ENCODE measurements at regions not wholly inside any gene's neighbourhood (a gene's known extent, or its start where the extent isn't known, plus 50 kb on each side); places are given as distances from the start of the nearest gene placed in this dataset.

- Histone ChIP-seq H2AK5ac (ENCODE audit: low read depth, low read length) (no peak overlapping the region), H3K27me3 (replicated peaks in 1 of 4; ENCODE audit: control insufficient read depth in 3 of 4, extremely low read depth in 1 of 4, insufficient read depth in 3 of 4, low read length in 3 of 4) (no peaks in the 10 kb centered on the region), H4K20me1 (replicated peaks in 1 of 2; ENCODE audit: control insufficient read depth in 1 of 2, insufficient read depth in 2 of 2, low read length in 2 of 2) (no peaks in the 10 kb centered on the region), H3K18ac (ENCODE audit: extremely low read depth, low read length) (no peak overlapping the region), H3K9ac (replicated peaks in 1 of 4; ENCODE audit: extremely low read depth in 1 of 4, low read depth in 3 of 4, low read length in 3 of 4) (no peak overlapping the region), H2BK5ac (ENCODE audit: low read depth, low read length) (no peak overlapping the region), H2BK120ac (replicated peaks; ENCODE audit: low read depth, low read length) (no peak overlapping the region), H3K23me2 (ENCODE audit: low read depth, low read length) (no peaks in the 10 kb centered on the region), H4K91ac (replicated peaks; ENCODE audit: insufficient read length, low read length) (no peak overlapping the region), H3K36me3 (ENCODE audit: control insufficient read depth in 2 of 4, insufficient read depth in 4 of 4, low read length in 3 of 4) (no peaks in the 10 kb centered on the region), H3K9me3 (ENCODE audit: insufficient read depth in 2 of 2, low read depth in 1 of 2, low read length in 1 of 2) (no peaks in the 10 kb centered on the region), H2BK20ac (ENCODE audit: low read length) (no peak overlapping the region), H3K4me3 (ENCODE audit: extremely low read depth in 1 of 4, insufficient read depth in 2 of 4, low read depth in 3 of 4, low read length in 4 of 4) (no peak overlapping the region), H3K23ac (ENCODE audit: insufficient read length) (no peak overlapping the region), H3K4me1 (replicated peaks in 1 of 4; ENCODE audit: control insufficient read depth in 3 of 4, insufficient read depth in 4 of 4, low read length in 3 of 4) (no peaks in the 10 kb centered on the region), H3K56ac (replicated peaks; ENCODE audit: insufficient read length, low read depth, low read length) (no peak overlapping the region), H3K27ac (ENCODE audit: low read depth, low read length) (no peak overlapping the region), H4K8ac (ENCODE audit: extremely low read depth, insufficient read depth, low read length) (no peak overlapping the region), H2AFZ (ENCODE audit: low read length) (no peak overlapping the region), H3K14ac (ENCODE audit: insufficient read length) (no peak overlapping the region), H3K79me1 (ENCODE audit: low read depth, low read length) (no peaks in the 10 kb centered on the region), H2BK15ac (ENCODE audit: low read length) (no peak overlapping the region), H3K79me2 (ENCODE audit: control insufficient read depth in 1 of 2, insufficient read depth in 2 of 2, low read length in 2 of 2) (no peaks in the 10 kb centered on the region), H2BK12ac (ENCODE audit: low read depth, low read length) (no peak overlapping the region), H4K5ac (ENCODE audit: insufficient read length, low read depth, low read length) (no peak overlapping the region), H3K4ac (replicated peaks; ENCODE audit: insufficient read length, low read depth, low read length) (no peak overlapping the region), H3K4me2 (ENCODE audit: insufficient read depth in 1 of 2, low read depth in 2 of 2, low read length in 2 of 2) (no peak overlapping the region)
- FAIRE-seq (no peak), DNase-seq (ENCODE audit: low read depth in 1 of 2, low spot score in 2 of 2) (no peak)
- WGBS, 2 experiments (ENCODE audit: extremely low coverage in 1 of 2, insufficient coverage in 1 of 2, insufficient read length in 1 of 2, insufficient replicate concordance in 2 of 2, low coverage in 1 of 2, low lambda C conversion rate in 2 of 2, missing lambda C conversion rate in 1 of 2): 92% methylated on average over 4 of the region's 4 CpGs; no CpG with 5 or more reads in 1 of the 2 experiments
- ChIA-PET POLR2A (ENCODE audit: partially characterized antibody) (no interaction called here), CTCF (ENCODE audit: partially characterized antibody) (interaction anchor here (3.4 kb wide), 1 partner anchor 12 kb away, joined by 14 read pairs; no protein-coding TSS in a partner anchor)
- TF ChIP-seq TCF12 (IDR thresholded peaks at IDR 0.05; ENCODE audit: low read depth, low read length) (no peak), JUN (IDR thresholded peaks at IDR 0.05; ENCODE audit: low read depth, low read length) (no peak), RXRA (IDR thresholded peaks at IDR 0.05; ENCODE audit: insufficient read depth, low read depth, low read length) (no peak), EGR1 (IDR thresholded peaks at IDR 0.05; ENCODE audit: borderline replicate concordance, low read depth, low read length) (no peak), KDM1A (IDR thresholded peaks at IDR 0.05; ENCODE audit: borderline replicate concordance, low read length) (no peak), BCL11A (IDR thresholded peaks at IDR 0.05; ENCODE audit: low read depth in 2 of 2, low read length in 2 of 2) (no peak), SP4 (IDR thresholded peaks at IDR 0.05; ENCODE audit: low read length) (no peak), TAF7 (optimal IDR thresholded peaks at IDR 0.05; ENCODE audit: borderline replicate concordance, low read depth, low read length) (no peak), KDM4A (IDR thresholded peaks at IDR 0.05; ENCODE audit: low read depth, low read length, severe bottlenecking) (no peak), SP2 (IDR thresholded peaks at IDR 0.05; ENCODE audit: low read length) (no peak), ASH2L (IDR thresholded peaks at IDR 0.05; ENCODE audit: low read length) (no peak), ATF2 (IDR thresholded peaks at IDR 0.05; ENCODE audit: low read length) (no peak), SIN3A (conservative IDR thresholded peaks at IDR 0.05 in 1 of 2, IDR thresholded peaks at IDR 0.05 in 1 of 2; ENCODE audit: low read depth in 1 of 2, low read length in 2 of 2) (no peak), TAF1 (IDR thresholded peaks at IDR 0.05; ENCODE audit: low read depth, low read length) (no peak)
Observed at GRCh38 chr9:80163889-80164288, 592.1 kb downstream of the TLE4 start.
